Renal pelvis (tissue), 1 donor: ENCODE measurements at regions not wholly inside any gene's neighbourhood (a gene's known extent, or its start where the extent isn't known, plus 50 kb on each side); places are given as distances from the start of the nearest gene placed in this dataset.

Experiments used
- DNase-seq: peaks from one replicate; pipeline ENCODE4 v3.0.0-alpha.2; 2013

- DNase-seq, result no peak
Measured at GRCh38 chr3:72299823-72300222, 514.9 kb upstream of the PROK2 start.

DNA sequence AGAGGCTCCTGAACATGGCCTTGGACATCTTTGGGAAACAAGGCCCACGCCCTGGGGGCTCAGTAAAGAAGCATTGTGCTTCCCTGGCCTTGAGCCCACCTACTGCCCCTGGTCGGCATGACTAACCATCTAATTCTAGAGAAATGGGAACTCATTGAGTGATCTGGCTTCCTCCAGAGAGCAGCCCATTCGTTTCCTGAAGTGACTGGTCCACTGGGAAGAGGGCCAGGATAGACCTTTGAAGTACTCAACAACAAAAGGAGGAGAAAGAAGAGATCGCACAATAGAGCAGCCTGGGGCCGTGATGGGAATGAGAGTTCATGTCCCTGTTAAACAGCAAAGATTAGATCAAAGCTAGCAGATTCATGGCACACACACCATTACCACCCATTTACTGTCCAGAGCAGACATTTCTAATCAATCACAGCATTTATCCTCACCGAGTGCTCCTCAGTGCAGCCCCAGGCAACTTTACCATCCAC is 514.4 kb upstream of the PROK2 start:
- no peak for DNase-seq

- DNase-seq, result no peak
Measured at GRCh38 chr3:72298201-72299152, 513.5 kb upstream of the PROK2 start.

DNA sequence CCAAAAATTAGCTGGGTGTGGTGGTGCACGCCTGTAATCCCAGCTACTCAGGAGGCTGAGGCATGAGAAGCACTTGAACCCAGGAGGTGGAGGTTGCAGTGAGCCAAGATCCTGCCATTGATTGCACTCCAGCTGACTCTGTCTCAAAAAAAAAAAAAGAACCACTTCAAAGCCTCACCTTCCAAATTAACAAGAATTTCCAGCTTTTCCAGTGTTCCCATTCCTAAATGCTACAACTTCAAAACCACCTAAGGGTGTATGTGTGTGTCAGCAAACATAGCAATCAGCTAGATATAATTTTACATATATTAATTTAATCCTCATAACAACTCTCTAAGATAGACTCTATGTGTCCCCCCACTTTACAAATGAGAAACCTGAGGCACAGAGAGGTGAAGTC is 512.5 kb upstream of the PROK2 start:
- DNase-seq, result no peak

GRCh38 chr3:72296477-72297111 is 511.6 kb upstream of the PROK2 start:
- DNase-seq, result no peak

- no peak for DNase-seq
Measured at GRCh38 chr3:72295962-72296450, 511.1 kb upstream of the PROK2 start.

- DNase-seq, result no peak
Measured at GRCh38 chr3:72295276-72295961, 510.5 kb upstream of the PROK2 start.

DNA sequence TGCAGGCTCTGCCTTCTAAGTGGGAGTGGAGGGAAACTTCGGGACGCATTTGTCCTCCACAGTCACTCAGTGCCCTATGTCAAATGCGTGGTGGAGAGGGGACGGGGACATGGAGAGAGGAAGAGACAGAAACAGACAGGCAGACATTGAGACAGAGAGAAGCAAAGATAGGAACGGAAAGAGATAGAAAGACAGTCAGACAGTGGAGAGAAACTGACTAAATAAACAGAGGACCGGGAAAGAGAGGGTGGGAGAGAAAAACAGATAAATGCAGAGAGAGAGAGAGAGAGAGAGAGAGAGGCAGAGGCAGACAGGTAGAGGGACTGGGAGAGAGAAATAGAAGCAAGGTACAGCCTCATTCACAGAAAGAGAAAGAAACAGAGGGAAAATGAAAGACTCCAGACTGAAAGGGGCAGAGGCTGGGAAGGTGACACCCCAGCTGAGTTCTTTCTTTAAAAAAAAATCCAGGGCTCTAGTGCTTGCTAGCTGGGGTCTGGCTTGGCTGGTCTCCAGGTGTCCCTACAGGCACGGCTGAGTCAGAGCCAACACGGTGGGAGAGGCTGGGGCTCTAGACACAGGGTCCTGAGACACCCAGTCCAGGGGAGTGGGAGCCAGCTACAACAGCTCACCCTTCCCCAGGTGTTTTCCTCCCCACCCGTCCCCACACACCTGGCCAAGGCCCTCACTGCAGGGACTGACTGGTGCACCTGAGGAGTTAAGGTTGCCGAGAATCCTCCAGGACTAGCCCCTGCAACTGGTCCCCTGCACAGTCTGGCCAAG is 506.1 kb upstream of the PROK2 start:
- no peak for DNase-seq

DNA sequence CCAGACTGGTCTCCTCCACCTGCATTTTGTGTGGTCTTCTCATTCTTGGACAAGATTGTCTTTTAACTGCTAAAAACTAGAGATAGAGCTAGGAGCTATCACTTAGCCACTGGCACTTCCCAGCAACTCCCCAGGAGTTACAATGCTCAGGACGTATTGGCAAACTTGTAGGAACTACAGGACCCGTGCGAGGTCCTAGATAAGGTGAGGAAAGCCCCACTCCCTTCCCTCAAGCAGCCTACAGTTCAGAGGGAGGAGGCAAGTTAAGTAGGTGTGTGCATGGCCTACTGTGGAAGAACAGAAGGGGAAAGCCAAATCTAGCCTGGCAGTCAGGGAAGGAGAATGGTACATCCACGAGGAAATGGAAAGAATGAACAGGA is 504.7 kb upstream of the PROK2 start:
- DNase-seq, result no peak

DNA sequence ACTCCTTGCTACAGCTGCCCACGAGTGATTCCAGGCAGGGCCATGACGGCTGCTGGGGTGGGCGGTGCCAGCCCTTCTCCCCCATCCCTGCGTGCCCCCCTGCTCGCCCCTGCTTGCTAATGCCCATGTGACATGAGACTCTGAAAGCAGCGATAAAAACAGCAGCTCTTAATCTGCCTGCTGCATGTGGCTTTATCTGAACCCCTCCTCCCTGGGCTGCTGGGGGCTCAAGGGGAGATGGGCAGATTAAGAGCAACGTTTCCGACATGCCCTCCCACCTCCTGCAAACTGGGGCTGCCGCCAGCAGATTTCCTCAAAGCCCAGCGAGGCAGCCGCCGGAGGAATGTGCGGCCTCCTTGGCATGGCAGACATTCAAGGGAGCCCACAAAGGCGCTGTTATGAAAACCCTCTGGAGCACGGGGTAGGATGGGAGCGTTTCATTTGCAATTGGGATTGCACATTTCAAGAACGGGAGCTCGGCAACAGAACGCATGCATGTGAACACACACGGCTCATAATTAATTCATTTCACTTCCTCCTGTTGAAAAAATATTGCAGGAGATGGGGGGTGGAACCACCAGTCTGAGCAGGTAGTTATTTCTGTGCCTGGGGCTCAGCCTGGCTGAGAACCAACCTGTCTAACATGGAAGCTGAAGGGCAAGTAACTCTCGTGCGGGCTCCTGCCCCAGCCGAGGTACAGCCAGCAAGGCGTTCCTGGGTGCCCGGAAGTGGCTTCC is 504.2 kb upstream of the PROK2 start:
- DNase-seq, result no peak

- no peak for DNase-seq
Measured at GRCh38 chr3:72287956-72288355, 503.0 kb upstream of the PROK2 start.

DNA sequence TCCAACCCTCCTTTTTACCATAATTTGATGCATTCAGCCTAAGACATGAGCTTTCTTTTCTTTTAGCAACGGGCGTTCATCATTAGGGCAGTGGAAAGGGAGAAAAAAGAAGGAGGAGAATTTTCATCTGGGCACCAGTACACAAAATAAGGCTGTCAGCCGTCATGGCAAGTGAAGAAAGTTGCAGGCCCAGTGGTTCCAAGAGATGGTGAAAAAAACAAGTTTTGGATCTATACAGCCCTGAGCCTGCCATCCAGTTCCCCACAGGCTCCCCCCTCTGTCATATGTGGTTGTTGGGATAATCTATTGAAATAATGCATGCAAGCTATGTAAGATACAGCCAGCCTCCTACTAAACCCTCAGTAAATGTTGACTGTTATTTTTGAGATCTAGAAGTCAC is 500.6 kb upstream of the PROK2 start:
- DNase-seq, result no peak

DNA sequence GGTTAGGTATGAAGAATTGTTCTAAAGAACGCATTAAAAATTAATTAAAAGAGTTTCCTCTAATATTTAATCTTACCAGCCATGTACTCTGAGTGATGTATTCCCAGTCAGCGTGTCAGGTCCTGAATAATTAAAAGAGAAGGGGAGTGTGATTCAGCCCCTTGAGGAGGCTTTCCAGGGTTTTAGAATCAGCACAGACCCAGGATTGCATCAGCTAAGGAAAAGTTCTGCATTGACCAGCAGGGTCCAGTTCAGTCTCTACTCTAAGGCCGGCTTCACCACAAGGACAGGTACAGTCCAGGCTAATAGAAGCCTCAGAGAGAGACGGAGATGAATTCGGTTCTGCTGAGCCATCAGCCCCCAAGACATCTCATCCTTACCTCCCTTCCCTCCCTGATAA is 499.5 kb upstream of the PROK2 start:
- DNase-seq, result no peak

DNA sequence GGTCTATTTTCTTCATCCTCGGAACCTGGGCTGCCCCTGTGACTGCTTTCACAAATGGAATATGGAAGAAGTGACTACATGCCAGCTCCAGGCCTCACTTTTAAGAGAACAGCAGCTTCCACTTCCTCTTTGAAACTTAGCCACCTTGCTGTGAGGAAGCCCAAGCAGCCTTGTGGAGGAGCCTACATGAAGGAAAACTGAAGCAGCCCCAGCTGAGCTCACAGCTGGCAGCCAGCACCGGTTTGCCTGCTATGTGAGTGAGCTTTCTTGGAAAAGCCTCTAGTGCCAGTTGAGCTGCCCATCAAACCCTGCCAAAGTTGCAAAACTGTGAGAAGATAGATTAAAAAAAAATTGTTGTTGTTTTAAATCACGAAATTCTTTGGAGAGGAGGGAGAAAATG is 498.0 kb upstream of the PROK2 start:
- DNase-seq, result no peak

- DNase-seq, result no peak
Measured at GRCh38 chr3:72281551-72281950, 496.6 kb upstream of the PROK2 start.

DNA sequence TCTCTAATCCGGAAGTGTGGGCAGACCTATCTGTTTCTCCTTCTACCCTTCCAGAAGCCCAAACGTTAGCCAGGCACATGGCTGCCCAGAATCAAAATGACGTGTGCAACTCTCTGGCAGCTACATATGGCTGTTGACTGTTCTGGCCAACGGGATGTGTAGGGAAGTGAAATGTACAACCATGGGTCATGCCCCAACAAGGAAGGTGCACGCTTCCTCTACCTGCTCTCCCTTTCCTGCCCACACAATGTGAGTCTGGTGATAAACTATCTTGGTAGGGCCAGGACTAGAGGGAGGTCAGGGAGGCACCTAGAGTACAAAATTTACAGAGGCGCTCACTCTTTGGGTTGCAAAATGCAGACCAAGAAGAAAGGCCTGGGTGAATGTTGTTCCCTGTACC is 495.9 kb upstream of the PROK2 start:
- DNase-seq, result no peak

GRCh38 chr3:72279631-72280041 is 494.7 kb upstream of the PROK2 start:
- DNase-seq, result no peak

GRCh38 chr3:72279068-72279604 is 494.2 kb upstream of the PROK2 start:
- DNase-seq, result no peak

GRCh38 chr3:72278349-72279067 is 493.6 kb upstream of the PROK2 start:
- DNase-seq, result no peak

DNA sequence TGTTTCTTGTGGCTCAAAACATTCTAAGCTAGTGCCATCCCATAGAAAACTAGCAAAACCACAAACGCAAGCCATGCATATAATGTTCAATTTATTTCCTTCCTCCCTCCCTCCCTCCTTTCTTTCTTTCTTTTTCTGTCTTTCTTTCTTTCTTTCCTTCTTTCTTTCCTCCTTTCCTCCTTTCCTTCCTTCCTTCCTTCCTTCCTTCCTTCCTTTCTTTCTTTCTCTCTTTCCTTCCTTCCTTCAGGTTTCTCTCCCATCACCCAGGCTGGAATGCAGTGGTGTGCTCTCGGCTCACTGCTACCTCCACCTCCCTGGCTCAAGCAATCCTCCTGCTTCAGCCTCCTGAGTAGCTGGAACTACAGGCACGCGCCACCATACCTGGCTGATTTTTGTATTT is 492.8 kb upstream of the PROK2 start:
- no peak for DNase-seq
